ENCODE measurements at regions not wholly inside any gene's neighbourhood (a gene's known extent, or its start where the extent isn't known, plus 50 kb on each side); places are given as distances from the start of the nearest gene placed in this dataset.
"Not testable (repeated sequence)": the region's sequence is repeated elsewhere in the genome, so short reads cannot be mapped to it uniquely, and the experiment has no call there.

GRCh38 chr10:27369880-27370279, 129.3 kb upstream of the ACBD5 start:
- H2AFZ ChIP-seq (ENCODE audit: low read length, unreplicated experiment): no peak overlapping the region
- no peak overlapping the region for H3K27ac ChIP-seq (ENCODE audit: low read depth, low read length)
- H3K4me3 ChIP-seq (ENCODE audit: low read depth, low read length): no peak overlapping the region
- no peaks in the 10 kb centered on the region for H3K36me3 ChIP-seq (ENCODE audit: insufficient read depth, low read length)
- H3K27me3 ChIP-seq (ENCODE audit: insufficient read depth, low read length): no peaks in the 10 kb centered on the region
- H3K4me1 ChIP-seq (ENCODE audit: control insufficient read depth, insufficient read depth, low read length, unreplicated experiment): peaks cover 3% of the 10 kb centered on the region
- H3K79me2 ChIP-seq (ENCODE audit: control insufficient read depth, insufficient read depth, low read length, unreplicated experiment): no peaks in the 10 kb centered on the region

GRCh38 chr10:27368706-27369105, 128.1 kb upstream of the ACBD5 start:
- Histone ChIP-seq H3K36me3 (ENCODE audit: insufficient read depth, low read length) (no peaks in the 10 kb centered on the region), H3K4me1 (ENCODE audit: control insufficient read depth, insufficient read depth, low read length, unreplicated experiment) (peaks cover 3% of the 10 kb centered on the region), H3K79me2 (ENCODE audit: control insufficient read depth, insufficient read depth, low read length, unreplicated experiment) (no peaks in the 10 kb centered on the region), H3K27ac (ENCODE audit: low read depth, low read length) (no peak overlapping the region), H2AFZ (ENCODE audit: low read length, unreplicated experiment) (no peak overlapping the region), H3K27me3 (ENCODE audit: insufficient read depth, low read length) (no peaks in the 10 kb centered on the region), H3K4me3 (ENCODE audit: low read depth, low read length) (no peak overlapping the region)

- H3K4me1 ChIP-seq (ENCODE audit: control insufficient read depth, insufficient read depth, low read length, unreplicated experiment): no peaks in the 10 kb centered on the region
- H3K27ac ChIP-seq (ENCODE audit: low read depth, low read length): no peak overlapping the region
- no peaks in the 10 kb centered on the region for H3K79me2 ChIP-seq (ENCODE audit: control insufficient read depth, insufficient read depth, low read length, unreplicated experiment)
- no peaks in the 10 kb centered on the region for H3K27me3 ChIP-seq (ENCODE audit: insufficient read depth, low read length)
- no peak overlapping the region for H3K4me3 ChIP-seq (ENCODE audit: low read depth, low read length)
- no peak overlapping the region for H2AFZ ChIP-seq (ENCODE audit: low read length, unreplicated experiment)
- no peaks in the 10 kb centered on the region for H3K36me3 ChIP-seq (ENCODE audit: insufficient read depth, low read length)
These were observed 126.2 kb upstream of the ACBD5 start for GRCh38 chr10:27366769-27367168.

- Histone ChIP-seq H3K27ac (ENCODE audit: low read depth, low read length) (no peak overlapping the region), H2AFZ (ENCODE audit: low read length, unreplicated experiment) (no peak overlapping the region), H3K79me2 (ENCODE audit: control insufficient read depth, insufficient read depth, low read length, unreplicated experiment) (no peaks in the 10 kb centered on the region), H3K27me3 (ENCODE audit: insufficient read depth, low read length) (no peaks in the 10 kb centered on the region), H3K36me3 (ENCODE audit: insufficient read depth, low read length) (no peaks in the 10 kb centered on the region), H3K4me1 (ENCODE audit: control insufficient read depth, insufficient read depth, low read length, unreplicated experiment) (no peaks in the 10 kb centered on the region), H3K4me3 (ENCODE audit: low read depth, low read length) (no peak overlapping the region)
These were observed 123.4 kb upstream of the ACBD5 start for GRCh38 chr10:27364028-27364427.

GRCh38 chr10:27360581-27361172, 120.1 kb upstream of the ACBD5 start:
- H3K27ac ChIP-seq (ENCODE audit: low read depth, low read length): no peak overlapping the region
- no peak overlapping the region for H3K4me3 ChIP-seq (ENCODE audit: low read depth, low read length)
- H3K4me1 ChIP-seq (ENCODE audit: control insufficient read depth, insufficient read depth, low read length, unreplicated experiment): no peaks in the 10 kb centered on the region
- H3K36me3 ChIP-seq (ENCODE audit: insufficient read depth, low read length): no peaks in the 10 kb centered on the region
- no peaks in the 10 kb centered on the region for H3K79me2 ChIP-seq (ENCODE audit: control insufficient read depth, insufficient read depth, low read length, unreplicated experiment)
- H3K27me3 ChIP-seq (ENCODE audit: insufficient read depth, low read length): no peaks in the 10 kb centered on the region
- no peak overlapping the region for H2AFZ ChIP-seq (ENCODE audit: low read length, unreplicated experiment)

GRCh38 chr10:27359792-27360355, 119.3 kb upstream of the ACBD5 start:
- no peak overlapping the region for H3K27ac ChIP-seq (ENCODE audit: low read depth, low read length)

GRCh38 chr10:27356738-27357137, 116.1 kb upstream of the ACBD5 start:
- Histone ChIP-seq H3K4me1 (ENCODE audit: control insufficient read depth, insufficient read depth, low read length, unreplicated experiment) (no peaks in the 10 kb centered on the region), H3K79me2 (ENCODE audit: control insufficient read depth, insufficient read depth, low read length, unreplicated experiment) (no peaks in the 10 kb centered on the region), H3K4me3 (ENCODE audit: low read depth, low read length) (no peak overlapping the region), H3K27me3 (ENCODE audit: insufficient read depth, low read length) (peaks cover 18% of the 10 kb centered on the region), H2AFZ (ENCODE audit: low read length, unreplicated experiment) (no peak overlapping the region), H3K36me3 (ENCODE audit: insufficient read depth, low read length) (no peaks in the 10 kb centered on the region), H3K27ac (ENCODE audit: low read depth, low read length) (no peak overlapping the region)

More at GRCh38 chr10:27359792-27360355, 119.3 kb upstream of the ACBD5 start:
- no peaks in the 10 kb centered on the region for H3K36me3 ChIP-seq (ENCODE audit: insufficient read depth, low read length)
- H3K4me3 ChIP-seq (ENCODE audit: low read depth, low read length): no peak overlapping the region
- no peak overlapping the region for H2AFZ ChIP-seq (ENCODE audit: low read length, unreplicated experiment)
- H3K79me2 ChIP-seq (ENCODE audit: control insufficient read depth, insufficient read depth, low read length, unreplicated experiment): no peaks in the 10 kb centered on the region
- no peaks in the 10 kb centered on the region for H3K27me3 ChIP-seq (ENCODE audit: insufficient read depth, low read length)
- no peaks in the 10 kb centered on the region for H3K4me1 ChIP-seq (ENCODE audit: control insufficient read depth, insufficient read depth, low read length, unreplicated experiment)

- H2AFZ ChIP-seq (ENCODE audit: low read length, unreplicated experiment): no peak overlapping the region
- no peaks in the 10 kb centered on the region for H3K4me1 ChIP-seq (ENCODE audit: control insufficient read depth, insufficient read depth, low read length, unreplicated experiment)
- H3K27ac ChIP-seq (ENCODE audit: low read depth, low read length): no peak overlapping the region
- no peaks in the 10 kb centered on the region for H3K79me2 ChIP-seq (ENCODE audit: control insufficient read depth, insufficient read depth, low read length, unreplicated experiment)
- H3K4me3 ChIP-seq (ENCODE audit: low read depth, low read length): no peak overlapping the region
- peaks cover 25% of the 10 kb centered on the region for H3K27me3 ChIP-seq (ENCODE audit: insufficient read depth, low read length)
- no peaks in the 10 kb centered on the region for H3K36me3 ChIP-seq (ENCODE audit: insufficient read depth, low read length)
These were observed 115.4 kb upstream of the ACBD5 start for GRCh38 chr10:27355918-27356573.

- H3K36me3 ChIP-seq (ENCODE audit: insufficient read depth, low read length); H3K27ac ChIP-seq (ENCODE audit: low read depth, low read length); H3K79me2 ChIP-seq (ENCODE audit: control insufficient read depth, insufficient read depth, low read length, unreplicated experiment); H2AFZ ChIP-seq (ENCODE audit: low read length, unreplicated experiment); H3K4me1 ChIP-seq (ENCODE audit: control insufficient read depth, insufficient read depth, low read length, unreplicated experiment); H3K4me3 ChIP-seq (ENCODE audit: low read depth, low read length): not testable (repeated sequence)
- peaks cover 34% of the 10 kb centered on the region for H3K27me3 ChIP-seq (ENCODE audit: insufficient read depth, low read length)
These were observed 114.2 kb upstream of the ACBD5 start for GRCh38 chr10:27354643-27355270.

GRCh38 chr10:27354100-27354499, 113.5 kb upstream of the ACBD5 start:
- not testable (repeated sequence) for H3K79me2 ChIP-seq (ENCODE audit: control insufficient read depth, insufficient read depth, low read length, unreplicated experiment); H3K4me1 ChIP-seq (ENCODE audit: control insufficient read depth, insufficient read depth, low read length, unreplicated experiment); H3K4me3 ChIP-seq (ENCODE audit: low read depth, low read length); H2AFZ ChIP-seq (ENCODE audit: low read length, unreplicated experiment); H3K36me3 ChIP-seq (ENCODE audit: insufficient read depth, low read length); H3K27ac ChIP-seq (ENCODE audit: low read depth, low read length)
- peaks cover 41% of the 10 kb centered on the region for H3K27me3 ChIP-seq (ENCODE audit: insufficient read depth, low read length)

- Histone ChIP-seq H3K36me3 (ENCODE audit: insufficient read depth, low read length) (no peaks in the 10 kb centered on the region), H3K27me3 (ENCODE audit: insufficient read depth, low read length) (peaks cover 49% of the 10 kb centered on the region), H2AFZ (ENCODE audit: low read length, unreplicated experiment) (no peak overlapping the region), H3K4me3 (ENCODE audit: low read depth, low read length) (no peak overlapping the region), H3K27ac (ENCODE audit: low read depth, low read length) (no peak overlapping the region), H3K79me2 (ENCODE audit: control insufficient read depth, insufficient read depth, low read length, unreplicated experiment) (no peaks in the 10 kb centered on the region), H3K4me1 (ENCODE audit: control insufficient read depth, insufficient read depth, low read length, unreplicated experiment) (no peaks in the 10 kb centered on the region)
These were observed 109.4 kb upstream of the ACBD5 start for GRCh38 chr10:27349987-27350386.

All from ACC112 (cell line).